Upper lobe of left lung (tissue), 6 donors: ENCODE measurements at regions not wholly inside any gene's neighbourhood (a gene's known extent, or its start where the extent isn't known, plus 50 kb on each side); places are given as distances from the start of the nearest gene placed in this dataset.
"Not testable (repeated sequence)": the region's sequence is repeated elsewhere in the genome, so short reads cannot be mapped to it uniquely, and the experiment has no call there.

ENCODE experiments used
- ATAC-seq, 2 donors: fragments of 200-7000 bp; cut with Tn5 transposase; one replicate each; pipeline ENCODE4 v1.9.1; 2022; ENCODE audit warnings: mild to moderate bottlenecking in 2 of 2, moderate library complexity in 2 of 2; ENCODE audit not compliant: low FRiP score in 2 of 2
- DNase-seq, 2 donors: peaks; one replicate each; pipeline ENCODE4 v3.0.0-alpha.2; 2019 to 2020
- H3K27ac ChIP-seq, 4 donors: fragments of 200-600 bp; sonication (generic); one replicate each; pipeline ENCODE4 v1.5.1; 2016 to 2019
- H3K27me3 ChIP-seq, 4 donors: fragments of 200-600 bp; sonication (generic); one replicate each; pipeline ENCODE4 v1.5.1; 2017 to 2019
- H3K36me3 ChIP-seq, 4 donors: fragments of 200-600 bp; sonication (generic); one replicate each; pipeline ENCODE4 v1.5.1; 2016 to 2019
- H3K4me1 ChIP-seq, 4 donors: fragments of 200-600 bp; sonication (generic); one replicate each; pipeline ENCODE4 v1.5.1; 2018 to 2019
- H3K4me3 ChIP-seq, 4 donors: fragments of 200-600 bp; sonication (generic); one replicate each; pipeline ENCODE4 v1.5.1; 2017 to 2019; ENCODE audit warnings: mild to moderate bottlenecking in 2 of 4, moderate library complexity in 1 of 4
- H3K9me3 ChIP-seq, 4 donors: fragments of 200-600 bp; sonication (generic); one replicate each; pipeline ENCODE4 v1.5.1; 2018 to 2019
- EP300 ChIP-seq, 4 donors: sonication (generic); formaldehyde crosslinking; IDR thresholded peaks; one replicate each; pipeline ENCODE4 v1.5.1; 2017; ENCODE audit warnings: antibody characterized with exemption in 4 of 4, control low read depth in 2 of 4
- POLR2A ChIP-seq, 4 donors: fragments of 450-650 bp; IDR thresholded peaks; one replicate each; pipeline ENCODE4 v1.5.1; 2016 to 2017; ENCODE audit warnings: antibody characterized with exemption in 4 of 4, mild to moderate bottlenecking in 2 of 4
- POLR2AphosphoS5 ChIP-seq, 2 donors: sonication (generic); formaldehyde crosslinking; IDR thresholded peaks; one replicate each; pipeline ENCODE4 v1.5.1; 2017; ENCODE audit warnings: antibody characterized with exemption in 2 of 2
- WGBS, 2 donors: methylation state at CpG; one replicate each; pipeline ENCODE4 v1.1.5; 2017 to 2018; 5-methylcytosine and 5-hydroxymethylcytosine counted together
- TF ChIP-seq, protein P1 (sequence below), 6 experiments: fragments of 450-650 bp in 4 of 6; fragments of 200-600 bp in 2 of 6; sonication (generic) in 2 of 6; IDR thresholded peaks; one replicate each; pipeline ENCODE4 v1.5.1; 2016 to 2019; ENCODE audit warnings: antibody characterized with exemption in 6 of 6
- donor health status: DM: no; HTN: no; CAD: no; lungs with moderate emphysema.
- donor health status: DM: no; HTN: yes; CAD: no; lungs with severe emphysema.

DNA sequence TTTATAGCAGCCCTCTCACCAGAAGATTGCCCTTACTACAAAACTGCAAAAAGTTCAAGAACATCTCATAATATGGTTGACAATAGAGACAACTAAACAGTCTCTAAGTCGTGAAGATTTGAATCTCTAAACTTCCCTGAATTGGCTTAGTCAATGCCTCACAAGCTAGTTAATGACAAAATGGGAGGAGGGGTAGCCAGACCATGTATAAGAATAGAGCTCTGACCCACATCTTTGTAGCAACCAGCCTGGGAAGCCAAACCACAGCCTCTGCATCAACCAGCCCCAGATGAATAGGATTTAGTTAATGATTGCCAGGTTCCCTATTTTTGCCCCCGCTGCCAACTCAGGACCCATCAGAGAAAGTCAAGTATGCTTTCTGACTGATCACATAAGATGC is 1265.9 kb upstream of the PCDH10 start:
- WGBS, 2 donors: 50% methylated on average over 1 to 2 of the region's 2 CpGs
- ATAC-seq, DNase-seq, H3K4me3 ChIP-seq, H3K27me3 ChIP-seq, H3K4me1 ChIP-seq, H3K36me3 ChIP-seq, H3K27ac ChIP-seq, H3K9me3 ChIP-seq: not testable (repeated sequence)

DNA sequence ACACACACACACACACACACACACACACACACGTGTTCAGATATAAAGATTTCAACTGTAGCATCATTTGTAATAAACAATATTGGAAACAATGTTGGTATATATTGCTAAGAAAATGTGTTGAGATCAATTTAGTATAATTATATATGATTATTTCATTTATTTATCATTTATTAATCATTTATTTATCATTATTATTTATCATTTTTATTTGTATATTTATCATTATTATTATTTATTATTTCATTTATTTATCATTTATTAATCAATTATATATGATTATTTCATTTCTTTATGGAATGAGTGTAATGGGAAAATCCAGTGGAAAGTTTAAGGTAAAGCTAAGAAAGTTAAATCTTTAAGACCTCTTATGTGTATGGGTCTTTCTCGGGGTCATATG is 1223.4 kb upstream of the PCDH10 start:
- ATAC-seq, H3K27me3 ChIP-seq, H3K9me3 ChIP-seq, H3K4me3 ChIP-seq, H3K27ac ChIP-seq, H3K4me1 ChIP-seq, H3K36me3 ChIP-seq, DNase-seq: not testable (repeated sequence)
- 78 to 79% methylated on average over 2 of the region's 2 CpGs for WGBS, 2 donors

DNA sequence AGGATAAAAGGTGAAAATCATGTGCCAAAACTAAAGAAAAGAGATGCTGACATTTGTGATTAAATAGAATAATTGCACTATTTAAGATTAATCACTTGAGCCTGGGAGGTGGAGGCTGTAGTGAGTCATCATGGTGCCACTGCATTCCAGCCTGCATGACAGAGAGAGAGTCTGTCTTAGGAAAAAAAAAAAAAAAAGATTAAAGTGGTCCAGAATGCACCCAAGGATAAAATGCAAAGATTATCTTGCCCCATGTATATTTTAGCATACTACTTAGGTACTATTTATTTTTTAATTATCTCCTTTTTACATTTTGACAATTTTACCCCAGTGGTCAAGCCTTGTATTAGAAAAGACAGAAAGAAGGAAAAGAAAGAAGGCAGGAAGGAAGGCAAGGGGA is 1181.4 kb upstream of the PCDH10 start:
- not testable (repeated sequence) for H3K27ac ChIP-seq

DNA sequence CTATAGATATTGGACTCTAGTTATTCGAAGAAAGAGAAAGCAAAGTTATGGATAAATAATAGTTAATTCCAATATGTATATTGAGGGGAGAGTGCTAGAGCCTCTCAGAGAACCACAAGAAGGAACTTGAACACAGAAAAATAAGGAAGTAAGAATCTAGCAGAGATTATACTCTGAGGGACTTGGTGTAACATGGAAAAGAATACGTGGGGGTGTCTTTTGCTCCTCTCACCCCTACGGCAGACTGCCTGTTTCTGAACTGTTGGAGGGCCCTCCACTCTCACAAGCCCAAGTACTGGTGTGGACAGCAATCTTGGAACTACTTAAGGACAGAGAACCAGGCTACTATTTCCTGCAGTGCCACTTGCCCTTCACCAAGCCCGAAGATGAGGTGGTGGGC is 1174.4 kb upstream of the PCDH10 start:
- Histone ChIP-seq H3K4me3 (peak overlapping the region in 1 of 4 donors; percentile 37), H3K27me3 (no peaks in the 10 kb centered on the region), H3K4me1 (no peaks in the 10 kb centered on the region), H3K27ac (no peak overlapping the region), H3K9me3 (peaks cover 0 to 17% (median 5%) of the 10 kb centered on the region in 4 donors), H3K36me3 (no peaks in the 10 kb centered on the region)
- TF ChIP-seq EP300 (IDR thresholded peaks at IDR 0.05) (no peak), POLR2A (IDR thresholded peaks at IDR 0.05) (no peak), POLR2AphosphoS5 (IDR thresholded peaks at IDR 0.05) (no peak)
- TF ChIP-seq, protein P1, sequence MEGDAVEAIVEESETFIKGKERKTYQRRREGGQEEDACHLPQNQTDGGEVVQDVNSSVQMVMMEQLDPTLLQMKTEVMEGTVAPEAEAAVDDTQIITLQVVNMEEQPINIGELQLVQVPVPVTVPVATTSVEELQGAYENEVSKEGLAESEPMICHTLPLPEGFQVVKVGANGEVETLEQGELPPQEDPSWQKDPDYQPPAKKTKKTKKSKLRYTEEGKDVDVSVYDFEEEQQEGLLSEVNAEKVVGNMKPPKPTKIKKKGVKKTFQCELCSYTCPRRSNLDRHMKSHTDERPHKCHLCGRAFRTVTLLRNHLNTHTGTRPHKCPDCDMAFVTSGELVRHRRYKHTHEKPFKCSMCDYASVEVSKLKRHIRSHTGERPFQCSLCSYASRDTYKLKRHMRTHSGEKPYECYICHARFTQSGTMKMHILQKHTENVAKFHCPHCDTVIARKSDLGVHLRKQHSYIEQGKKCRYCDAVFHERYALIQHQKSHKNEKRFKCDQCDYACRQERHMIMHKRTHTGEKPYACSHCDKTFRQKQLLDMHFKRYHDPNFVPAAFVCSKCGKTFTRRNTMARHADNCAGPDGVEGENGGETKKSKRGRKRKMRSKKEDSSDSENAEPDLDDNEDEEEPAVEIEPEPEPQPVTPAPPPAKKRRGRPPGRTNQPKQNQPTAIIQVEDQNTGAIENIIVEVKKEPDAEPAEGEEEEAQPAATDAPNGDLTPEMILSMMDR (IDR thresholded peaks at IDR 0.05): no peak
- ATAC-seq (no peak), DNase-seq (no peak)
- WGBS, 2 donors: 72 to 89% methylated on average over 4 of the region's 4 CpGs

More for the DNA sequence above, 1181.4 kb upstream of the PCDH10 start:
- H3K27me3 ChIP-seq, ATAC-seq, H3K9me3 ChIP-seq, H3K4me3 ChIP-seq, H3K36me3 ChIP-seq, DNase-seq, H3K4me1 ChIP-seq: not testable (repeated sequence)

DNA sequence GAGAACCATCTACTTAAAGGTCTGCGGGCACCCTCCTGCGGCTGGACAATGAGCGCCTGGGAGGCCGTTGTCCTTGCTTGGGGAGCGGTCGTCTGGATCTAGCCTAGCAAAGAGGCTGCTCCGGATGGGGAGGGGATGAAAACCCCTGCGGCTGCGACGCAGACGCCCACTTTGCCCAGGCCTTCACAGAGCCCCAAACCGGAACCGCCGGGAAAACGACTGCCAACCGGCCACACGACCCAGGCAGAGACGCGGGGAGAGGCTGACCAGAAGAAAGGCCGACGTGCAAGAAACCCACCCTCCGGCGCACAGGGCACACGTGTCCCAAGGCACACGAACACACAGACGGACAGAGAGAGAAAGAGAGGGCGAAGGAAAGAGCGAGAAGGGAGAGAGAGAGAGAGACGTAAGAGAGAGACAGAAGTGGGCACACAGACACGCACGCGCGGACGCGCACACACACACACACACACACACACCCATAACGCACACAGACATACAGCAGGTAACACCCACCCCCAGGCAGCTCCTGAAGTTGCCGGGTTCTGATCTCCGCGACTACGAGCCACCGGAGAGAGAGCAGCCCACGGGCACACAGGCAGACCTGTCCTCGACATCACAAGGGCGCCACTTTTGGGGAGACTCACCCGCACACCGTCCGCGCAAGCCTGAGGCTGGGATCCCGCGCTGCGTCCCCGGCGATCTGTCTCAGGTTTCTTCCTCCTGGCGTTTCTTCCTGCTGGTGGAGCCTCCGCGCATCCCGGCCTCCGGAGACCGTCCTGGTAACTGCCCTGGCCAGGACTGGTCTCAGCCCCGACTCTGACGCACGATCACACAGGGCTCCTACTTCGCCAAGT is 1173.6 kb upstream of the PCDH10 start:
- 81 to 92% methylated on average over 37 to 61 of the region's 63 CpGs for WGBS, 2 donors
- peak overlapping the region in 2 of 4 donors; percentile 12 to 37 for H3K4me3 ChIP-seq
- peak in 1 of 2 donors; percentile 81 for DNase-seq

DNA sequence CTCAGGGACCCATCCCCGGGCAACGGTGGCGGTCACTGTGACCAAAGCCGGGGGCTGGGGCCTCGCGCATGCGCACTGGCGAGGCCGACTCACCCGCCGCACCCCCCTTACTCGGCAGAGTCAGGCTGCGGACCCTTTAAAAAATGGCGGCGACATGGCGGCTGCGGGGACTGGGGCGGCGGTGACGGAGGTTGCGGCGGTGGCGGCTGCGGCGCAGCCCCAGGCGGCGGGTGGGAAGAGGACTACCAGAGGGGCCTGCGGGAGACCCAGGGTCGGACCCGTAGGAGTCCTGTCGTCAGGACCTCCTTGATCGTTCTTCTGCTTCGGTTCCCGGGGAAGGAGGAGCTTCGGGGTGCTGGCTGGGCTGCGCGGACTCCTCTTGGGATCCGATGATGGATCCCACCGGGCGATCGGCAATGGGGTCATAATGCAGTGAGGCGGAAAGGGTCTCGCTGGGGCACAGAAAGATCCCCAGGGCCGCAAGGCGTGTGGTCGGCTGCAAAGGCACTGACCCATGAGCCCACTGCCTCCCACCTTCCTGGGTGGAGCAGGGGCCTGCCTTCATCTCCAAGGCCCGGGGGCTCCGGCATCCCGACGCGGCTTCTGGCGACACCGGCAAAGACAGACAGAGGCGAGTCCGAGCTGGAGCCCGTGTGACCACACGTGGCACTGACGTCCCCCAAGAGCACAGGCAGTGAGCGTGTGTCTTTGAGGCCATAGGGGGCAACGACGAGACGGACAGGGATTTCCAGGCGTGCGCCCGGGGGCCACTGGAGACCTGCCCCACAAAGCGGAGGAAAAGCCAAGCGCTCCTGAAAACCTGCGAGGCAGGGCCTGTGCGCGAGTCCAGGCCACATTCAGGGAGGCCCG is 1172.7 kb upstream of the PCDH10 start:
- Histone ChIP-seq H3K9me3 (peaks cover 0 to 17% (median 5%) of the 10 kb centered on the region in 4 donors), H3K27ac (peak overlapping the region in 1 of 4 donors; percentile 26), H3K4me3 (peak overlapping the region in 2 of 4 donors; percentile 12 to 37)
- H3K36me3 ChIP-seq, ATAC-seq, H3K27me3 ChIP-seq, H3K4me1 ChIP-seq: not testable (repeated sequence)
- peak in 1 of 2 donors; percentile 75 for DNase-seq
- WGBS, 2 donors: 96 to 100% methylated on average over 15 to 46 of the region's 71 CpGs

More for the DNA sequence above, 1173.6 kb upstream of the PCDH10 start:
- not testable (repeated sequence) for H3K36me3 ChIP-seq, ATAC-seq, H3K4me1 ChIP-seq, H3K27me3 ChIP-seq
- H3K9me3 ChIP-seq: peaks cover 0 to 17% (median 5%) of the 10 kb centered on the region in 4 donors
- peak overlapping the region in 1 of 4 donors; percentile 26 for H3K27ac ChIP-seq

DNA sequence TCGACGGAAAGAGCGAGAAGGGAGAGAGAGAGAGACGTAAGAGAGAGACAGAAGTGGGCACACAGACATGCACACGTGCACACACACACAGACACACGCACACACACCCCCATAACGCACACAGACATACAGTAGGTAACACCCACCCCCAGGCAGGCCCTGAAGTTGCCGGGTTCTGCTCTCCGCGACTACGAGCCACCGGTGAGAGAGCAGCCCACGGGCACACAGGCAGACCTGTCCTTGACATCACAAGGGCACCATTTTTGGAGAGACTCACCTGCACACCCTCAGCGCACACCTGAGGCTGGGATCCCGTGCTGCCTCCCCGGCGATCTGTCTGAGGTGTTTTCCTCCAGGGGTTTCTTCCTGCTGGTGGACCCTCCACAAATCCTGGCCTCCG is 1171.0 kb upstream of the PCDH10 start:
- TF ChIP-seq EP300 (IDR thresholded peaks at IDR 0.05) (no peak), POLR2AphosphoS5 (IDR thresholded peaks at IDR 0.05) (no peak), POLR2A (IDR thresholded peaks at IDR 0.05) (no peak)
- TF ChIP-seq, protein P1 (IDR thresholded peaks at IDR 0.05): no peak
- Histone ChIP-seq H3K4me1 (no peaks in the 10 kb centered on the region), H3K4me3 (no peak overlapping the region), H3K9me3 (peaks cover 0 to 17% (median 5%) of the 10 kb centered on the region in 4 donors), H3K27ac (no peak overlapping the region), H3K36me3 (no peaks in the 10 kb centered on the region), H3K27me3 (no peaks in the 10 kb centered on the region)
- ATAC-seq: no peak
- peak in 1 of 2 donors; percentile 49 for DNase-seq
- 93 to 98% methylated on average over 18 of the region's 18 CpGs for WGBS, 2 donors
